Testis (tissue), 2 donors: ENCODE measurements at regions not wholly inside any gene's neighbourhood (a gene's known extent, or its start where the extent isn't known, plus 50 kb on each side); places are given as distances from the start of the nearest gene placed in this dataset.

Source experiments
- DNase-seq: peaks from one replicate; pipeline ENCODE4 v3.0.0-alpha.2; 2019
- H3K27ac ChIP-seq, 2 donors: fragments of 200-600 bp; sonication (generic); one replicate each; pipeline ENCODE4 v1.5.1; 2019
- H3K27me3 ChIP-seq: fragments of 200-600 bp; sonication (generic); one replicate; pipeline ENCODE4 v1.5.1; 2019
- H3K36me3 ChIP-seq: fragments of 200-600 bp; sonication (generic); one replicate; pipeline ENCODE4 v1.5.1; 2017; ENCODE audit warnings: low read depth; ENCODE audit errors: missing control alignments
- H3K4me1 ChIP-seq: fragments of 200-600 bp; sonication (generic); one replicate; pipeline ENCODE4 v1.5.1; 2019
- H3K4me3 ChIP-seq, 2 donors: fragments of 200-600 bp; sonication (generic); one replicate each; pipeline ENCODE4 v1.5.1; 2017 to 2019
- H3K9me3 ChIP-seq: fragments of 200-600 bp; sonication (generic); one replicate; pipeline ENCODE4 v1.5.1; 2017
- POLR2A ChIP-seq: fragments of 450-650 bp; IDR thresholded peaks from one replicate; pipeline ENCODE4 v1.6.1; 2017; ENCODE audit warnings: antibody characterized with exemption, mild to moderate bottlenecking, moderate library complexity
- WGBS, 2 donors: methylation state at CpG; one replicate each; pipeline ENCODE4 v1.1.5; 2018; 5-methylcytosine and 5-hydroxymethylcytosine counted together
- intact Hi-C: fragments of 100-400 bp; cut with DNase I; formaldehyde crosslinking; loops from one replicate; pipeline ENCODE4 v1.15.1; 2023; ENCODE audit warnings: low total_unique reads
- TF ChIP-seq, protein P1 (sequence below), 3 experiments: fragments of 450-650 bp in 2 of 3; fragments of 200-600 bp in 1 of 3; sonication (generic) in 1 of 3; IDR thresholded peaks; one replicate each; pipeline ENCODE4 v1.5.1; 2016 to 2019; ENCODE audit warnings: antibody characterized with exemption in 3 of 3, mild to moderate bottlenecking in 2 of 3, moderate library complexity in 1 of 3

DNA sequence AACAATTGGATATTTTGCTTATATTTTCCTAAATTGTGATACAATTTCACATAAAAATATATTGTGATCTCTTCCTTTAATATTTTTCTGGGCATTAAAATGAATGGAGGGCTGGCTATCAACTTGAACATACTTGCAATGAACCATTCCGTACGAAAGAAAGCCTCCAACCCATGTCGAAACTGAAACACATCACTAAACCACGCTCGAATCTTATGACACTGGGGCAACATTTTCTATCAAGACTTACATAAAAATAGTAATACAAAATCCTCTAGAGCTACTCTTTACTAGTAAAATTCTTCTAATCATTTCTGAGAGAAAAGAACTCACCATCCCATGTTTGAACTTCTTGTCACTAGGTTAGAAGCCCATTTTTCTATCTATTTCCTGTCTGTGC lies 132.8 kb upstream of the DOK6 start:
- no peaks in the 10 kb centered on the region for H3K36me3 ChIP-seq
- no peak overlapping the region for H3K4me3 ChIP-seq
- 91 to 96% methylated on average over 5 of the region's 5 CpGs for WGBS, 2 donors
- intact Hi-C loops = no loop called here
- DNase-seq = no peak
- no peak for TF ChIP-seq POLR2A
- TF ChIP-seq, protein P1, sequence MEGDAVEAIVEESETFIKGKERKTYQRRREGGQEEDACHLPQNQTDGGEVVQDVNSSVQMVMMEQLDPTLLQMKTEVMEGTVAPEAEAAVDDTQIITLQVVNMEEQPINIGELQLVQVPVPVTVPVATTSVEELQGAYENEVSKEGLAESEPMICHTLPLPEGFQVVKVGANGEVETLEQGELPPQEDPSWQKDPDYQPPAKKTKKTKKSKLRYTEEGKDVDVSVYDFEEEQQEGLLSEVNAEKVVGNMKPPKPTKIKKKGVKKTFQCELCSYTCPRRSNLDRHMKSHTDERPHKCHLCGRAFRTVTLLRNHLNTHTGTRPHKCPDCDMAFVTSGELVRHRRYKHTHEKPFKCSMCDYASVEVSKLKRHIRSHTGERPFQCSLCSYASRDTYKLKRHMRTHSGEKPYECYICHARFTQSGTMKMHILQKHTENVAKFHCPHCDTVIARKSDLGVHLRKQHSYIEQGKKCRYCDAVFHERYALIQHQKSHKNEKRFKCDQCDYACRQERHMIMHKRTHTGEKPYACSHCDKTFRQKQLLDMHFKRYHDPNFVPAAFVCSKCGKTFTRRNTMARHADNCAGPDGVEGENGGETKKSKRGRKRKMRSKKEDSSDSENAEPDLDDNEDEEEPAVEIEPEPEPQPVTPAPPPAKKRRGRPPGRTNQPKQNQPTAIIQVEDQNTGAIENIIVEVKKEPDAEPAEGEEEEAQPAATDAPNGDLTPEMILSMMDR (IDR thresholded peaks at IDR 0.05) = no peak
- H3K4me1 ChIP-seq = peaks cover 7% of the 10 kb centered on the region
- no peaks in the 10 kb centered on the region for H3K27me3 ChIP-seq
- no peaks in the 10 kb centered on the region for H3K9me3 ChIP-seq
- no peak overlapping the region for H3K27ac ChIP-seq

GRCh38 chr18:69282371-69282770 lies 118.3 kb upstream of the DOK6 start:
- Histone ChIP-seq H3K27ac (no peak overlapping the region), H3K27me3 (no peaks in the 10 kb centered on the region), H3K4me1 (no peaks in the 10 kb centered on the region), H3K36me3 (no peaks in the 10 kb centered on the region), H3K9me3 (no peaks in the 10 kb centered on the region), H3K4me3 (no peak overlapping the region)
- no peak for DNase-seq
- TF ChIP-seq POLR2A = no peak
- TF ChIP-seq, protein P1 (IDR thresholded peaks at IDR 0.05) = no peak
- intact Hi-C loops = no loop called here
- 53 to 55% methylated on average over 3 of the region's 3 CpGs for WGBS, 2 donors

DNA sequence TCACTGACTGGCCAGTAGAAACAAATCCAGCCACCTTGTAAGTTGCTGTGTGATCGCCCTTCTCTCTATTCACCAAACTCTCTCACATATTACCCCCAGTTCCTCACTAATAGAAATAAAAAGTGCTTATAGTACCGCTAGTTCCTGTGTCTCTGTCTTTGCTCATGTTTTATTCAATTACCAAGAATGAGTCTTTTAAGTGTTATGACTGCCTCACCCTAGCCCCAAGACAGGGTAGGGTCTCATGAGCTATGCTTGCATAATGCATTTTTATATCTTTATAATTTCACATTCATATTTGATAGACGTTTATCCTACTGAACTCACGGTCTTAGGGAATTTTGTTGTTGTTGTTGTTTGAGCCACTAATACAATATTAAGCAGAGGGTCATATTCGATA lies 109.6 kb upstream of the DOK6 start:
- no peak overlapping the region for H3K4me3 ChIP-seq
- no peaks in the 10 kb centered on the region for H3K36me3 ChIP-seq
- H3K27ac ChIP-seq = no peak overlapping the region
- intact Hi-C loops = no loop called here
- no peaks in the 10 kb centered on the region for H3K9me3 ChIP-seq
- 91% methylated on average over 5 of the region's 5 CpGs for WGBS, 2 donors
- TF ChIP-seq POLR2A = no peak
- TF ChIP-seq, protein P1 (IDR thresholded peaks at IDR 0.05) = no peak
- no peak for DNase-seq
- no peaks in the 10 kb centered on the region for H3K4me1 ChIP-seq
- H3K27me3 ChIP-seq = no peaks in the 10 kb centered on the region

DNA sequence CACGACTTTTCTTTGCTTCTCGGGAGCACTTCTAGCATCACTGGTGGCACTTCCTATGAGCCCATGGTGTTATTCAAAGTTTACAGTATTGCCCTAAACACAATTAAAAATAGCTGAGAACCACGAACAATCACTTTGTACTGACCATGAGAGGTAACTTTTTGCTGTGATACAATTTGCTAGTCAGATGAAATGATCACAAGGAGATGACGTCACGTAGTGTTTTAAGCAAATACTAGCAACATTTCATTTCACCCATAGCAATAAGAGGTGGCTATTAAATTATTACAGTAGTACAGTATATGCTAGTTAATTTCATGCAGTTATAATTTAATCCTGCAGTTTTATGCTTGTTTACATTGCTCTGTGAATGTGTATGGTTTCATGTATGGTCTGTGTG lies 108.9 kb upstream of the DOK6 start:
- Histone ChIP-seq H3K4me1 (no peaks in the 10 kb centered on the region), H3K27ac (no peak overlapping the region), H3K36me3 (no peaks in the 10 kb centered on the region), H3K9me3 (no peaks in the 10 kb centered on the region), H3K27me3 (no peaks in the 10 kb centered on the region), H3K4me3 (no peak overlapping the region)
- intact Hi-C loops = no loop called here
- no peak for DNase-seq
- TF ChIP-seq POLR2A = no peak
- TF ChIP-seq, protein P1 (IDR thresholded peaks at IDR 0.05) = no peak
- WGBS, 2 donors = 92 to 93% methylated on average over 5 of the region's 5 CpGs

- Histone ChIP-seq H3K27ac (no peak overlapping the region), H3K4me1 (no peaks in the 10 kb centered on the region), H3K36me3 (no peaks in the 10 kb centered on the region), H3K9me3 (no peaks in the 10 kb centered on the region), H3K4me3 (no peak overlapping the region), H3K27me3 (no peaks in the 10 kb centered on the region)
- TF ChIP-seq, protein P1 (IDR thresholded peaks at IDR 0.05) = no peak
- WGBS, 2 donors = 64 to 69% methylated on average over 3 of the region's 3 CpGs
- DNase-seq = no peak
- intact Hi-C loops = no loop called here
These were observed 100.5 kb upstream of the DOK6 start for GRCh38 chr18:69300185-69300584.
